ENCODE measurements at regions not wholly inside any gene's neighbourhood (a gene's known extent, or its start where the extent isn't known, plus 50 kb on each side); places are given as distances from the start of the nearest gene placed in this dataset.

DNA sequence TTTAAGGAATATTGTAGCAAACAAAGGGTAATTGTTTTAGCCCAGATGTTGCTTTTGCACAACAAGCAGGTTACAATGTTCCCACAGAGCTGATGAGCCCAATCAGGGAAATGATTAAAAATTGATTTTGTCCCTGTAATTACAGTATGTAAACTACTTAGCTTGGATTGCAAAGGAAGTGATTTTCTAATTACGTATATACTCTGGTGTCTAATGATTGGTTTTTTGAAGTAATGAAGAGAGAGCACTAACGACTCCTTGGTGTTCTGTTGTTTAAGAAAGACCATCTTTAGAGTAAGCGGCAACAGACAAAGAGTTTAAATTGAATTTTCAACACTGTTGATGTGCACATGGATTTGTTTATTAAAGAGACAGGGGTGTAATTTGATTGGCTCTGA lies 95.3 kb upstream of the ZNF536 start:
- TF ChIP-seq BCL11A (tag by site-specific recombination; IDR thresholded peaks at IDR 0.05; ENCODE audit: low read depth) (no peak), CTCF (tag by site-specific recombination; IDR thresholded peaks at IDR 0.05) (no peak), TCF7L2 (IDR thresholded peaks at IDR 0.05; ENCODE audit: borderline replicate concordance, low read depth, low read length) (no peak), ZEB2 (tag by site-specific recombination; IDR thresholded peaks at IDR 0.05) (no peak), GLI4 (tag by site-specific recombination; IDR thresholded peaks at IDR 0.05) (no peak), ZNF792 (tag by site-specific recombination; IDR thresholded peaks at IDR 0.05) (no peak), ZNF302 (tag by site-specific recombination; IDR thresholded peaks at IDR 0.05; ENCODE audit: low read depth) (no peak), SETDB1 (IDR thresholded peaks at IDR 0.05; ENCODE audit: insufficient read length, low read length) (no peak), ZBTB8A (tag by site-specific recombination; IDR thresholded peaks at IDR 0.05) (no peak), ZNF146 (tag by site-specific recombination; IDR thresholded peaks at IDR 0.05) (no peak), ZNF24 (tag by site-specific recombination; IDR thresholded peaks at IDR 0.05) (no peak), ZFP69B (tag by site-specific recombination; IDR thresholded peaks at IDR 0.05) (no peak), OVOL3 (tag by site-specific recombination; IDR thresholded peaks at IDR 0.05) (no peak), KLF17 (tag by site-specific recombination; IDR thresholded peaks at IDR 0.05) (no peak)
